SK-N-SH treated with all-trans-retinoic acid at 6 μM for 48 hours (cell line): ENCODE measurements at regions not wholly inside any gene's neighbourhood (a gene's known extent, or its start where the extent isn't known, plus 50 kb on each side); places are given as distances from the start of the nearest gene placed in this dataset.

Experiments used
- ATAC-seq: fragments of 200-7000 bp; cut with Tn5 transposase; 3 replicates; pipeline ENCODE4 v1.9.1; 2020; ENCODE audit warnings: mild to moderate bottlenecking, moderate library complexity
- ARNTL ChIP-seq: fragments of 450-650 bp; formaldehyde crosslinking; IDR thresholded peaks from 2 replicates; pipeline ENCODE4 v1.5.0; 2020; ENCODE audit warnings: low read depth, mild to moderate bottlenecking, moderate library complexity, borderline replicate concordance
- BACH2 ChIP-seq: fragments of 250-450 bp; sonication (Bioruptor Pico); IDR thresholded peaks from 2 replicates; pipeline ENCODE4 v1.9.0; 2021; ENCODE audit warnings: mild to moderate bottlenecking, borderline replicate concordance
- CREB5 ChIP-seq: fragments of 250-450 bp; sonication (Bioruptor Pico); IDR thresholded peaks from 2 replicates; pipeline ENCODE4 v1.5.1; 2020; ENCODE audit warnings: low read depth, mild to moderate bottlenecking, moderate library complexity
- CSDC2 ChIP-seq: fragments of 250-450 bp; sonication (Bioruptor Pico); IDR thresholded peaks from 2 replicates; pipeline ENCODE4 v1.5.0; 2020; ENCODE audit warnings: mild to moderate bottlenecking, moderate library complexity
- CSRNP3 ChIP-seq: fragments of 250-450 bp; sonication (Bioruptor Pico); IDR thresholded peaks from 2 replicates; pipeline ENCODE4 v1.5.1; 2021; ENCODE audit warnings: mild to moderate bottlenecking, moderate library complexity
- ISL1 ChIP-seq: fragments of 250-450 bp; sonication (Bioruptor Pico); IDR thresholded peaks from 2 replicates; pipeline ENCODE4 v2.1.2; 2022; ENCODE audit warnings: mild to moderate bottlenecking, moderate library complexity
- OSR1 ChIP-seq: fragments of 250-450 bp; sonication (Bioruptor Pico); IDR thresholded peaks from 2 replicates; pipeline ENCODE4 v1.8.0; 2022; ENCODE audit warnings: moderate library complexity, mild to moderate bottlenecking, inconsistent platforms
- PATZ1 ChIP-seq: fragments of 250-450 bp; sonication (Bioruptor Pico); IDR thresholded peaks from 2 replicates; pipeline ENCODE4 v1.8.0; 2020; ENCODE audit warnings: mild to moderate bottlenecking, moderate library complexity, borderline replicate concordance
- RARB ChIP-seq: fragments of 250-450 bp; sonication (Bioruptor Pico); IDR thresholded peaks from 2 replicates; pipeline ENCODE4 v1.8.0; 2021; ENCODE audit warnings: mild to moderate bottlenecking, moderate library complexity
- SNAI2 ChIP-seq: fragments of 250-450 bp; sonication (Bioruptor Pico); IDR thresholded peaks from 2 replicates; pipeline ENCODE4 v1.5.0; 2020; ENCODE audit warnings: mild to moderate bottlenecking, moderate library complexity
- TCF4 ChIP-seq: fragments of 250-450 bp; sonication (Bioruptor Pico); IDR thresholded peaks from 2 replicates; pipeline ENCODE4 v1.8.0; 2021; ENCODE audit warnings: mild to moderate bottlenecking, moderate library complexity, borderline replicate concordance
- TSHZ2 ChIP-seq: fragments of 250-450 bp; sonication (Bioruptor Pico); IDR thresholded peaks from 2 replicates; pipeline ENCODE4 v1.5.0; 2020; ENCODE audit warnings: mild to moderate bottlenecking, moderate library complexity
- ZC3H10 ChIP-seq: fragments of 250-450 bp; sonication (Bioruptor Pico); IDR thresholded peaks from 2 replicates; pipeline ENCODE4 v1.5.1; 2021; ENCODE audit warnings: mild to moderate bottlenecking, moderate library complexity
- ZFP30 ChIP-seq: fragments of 450-650 bp; formaldehyde crosslinking; IDR thresholded peaks from 2 replicates; pipeline ENCODE4 v1.5.0; 2022; ENCODE audit warnings: mild to moderate bottlenecking, moderate library complexity
- ZNF565 ChIP-seq: fragments of 450-650 bp; formaldehyde crosslinking; conservative IDR thresholded peaks from 2 replicates; pipeline ENCODE4 v1.5.0; 2020; ENCODE audit warnings: low read depth, mild to moderate bottlenecking, moderate library complexity
- ZNF8 ChIP-seq: fragments of 450-650 bp; formaldehyde crosslinking; IDR thresholded peaks from 2 replicates; pipeline ENCODE4 v1.5.0; 2020; ENCODE audit warnings: mild to moderate bottlenecking, moderate library complexity
- TF ChIP-seq, protein P1 (sequence below): fragments of 250-450 bp; sonication (Bioruptor Pico); IDR thresholded peaks from 2 replicates; pipeline ENCODE4 v1.8.0; 2021; ENCODE audit warnings: low read depth, mild to moderate bottlenecking, moderate library complexity, borderline replicate concordance

DNA sequence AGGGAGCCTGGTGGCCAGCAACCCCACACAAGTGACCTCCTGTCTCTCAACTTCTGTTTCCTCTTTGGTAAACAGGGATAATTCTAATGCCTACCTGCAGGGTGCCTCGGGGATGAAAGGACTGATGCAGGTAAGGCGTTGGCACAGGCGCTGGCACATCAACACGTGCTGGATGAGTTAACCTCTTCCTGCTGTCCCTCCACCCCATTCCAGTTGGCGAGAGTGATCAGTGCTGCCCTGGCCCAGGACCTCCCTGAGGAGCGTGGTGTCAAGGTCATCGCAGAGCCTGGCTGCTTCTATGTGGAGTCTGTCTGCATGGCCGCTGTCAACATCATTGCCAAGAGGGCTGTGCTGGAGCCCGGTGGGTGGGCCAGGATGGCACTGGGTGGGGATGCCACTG, 69.1 kb upstream of the TINAGL1 start:
- no peak for TF ChIP-seq ARNTL (CRISPR knock-in tag)
- no peak for TF ChIP-seq CSRNP3 (CRISPR knock-in tag)
- no peak for TF ChIP-seq PATZ1 (CRISPR knock-in tag)
- no peak for TF ChIP-seq OSR1
- no peak for TF ChIP-seq ZC3H10 (CRISPR knock-in tag)
- no peak for TF ChIP-seq BACH2 (CRISPR knock-in tag)
- TF ChIP-seq SNAI2 (CRISPR knock-in tag), result no peak
- TF ChIP-seq, protein P1, sequence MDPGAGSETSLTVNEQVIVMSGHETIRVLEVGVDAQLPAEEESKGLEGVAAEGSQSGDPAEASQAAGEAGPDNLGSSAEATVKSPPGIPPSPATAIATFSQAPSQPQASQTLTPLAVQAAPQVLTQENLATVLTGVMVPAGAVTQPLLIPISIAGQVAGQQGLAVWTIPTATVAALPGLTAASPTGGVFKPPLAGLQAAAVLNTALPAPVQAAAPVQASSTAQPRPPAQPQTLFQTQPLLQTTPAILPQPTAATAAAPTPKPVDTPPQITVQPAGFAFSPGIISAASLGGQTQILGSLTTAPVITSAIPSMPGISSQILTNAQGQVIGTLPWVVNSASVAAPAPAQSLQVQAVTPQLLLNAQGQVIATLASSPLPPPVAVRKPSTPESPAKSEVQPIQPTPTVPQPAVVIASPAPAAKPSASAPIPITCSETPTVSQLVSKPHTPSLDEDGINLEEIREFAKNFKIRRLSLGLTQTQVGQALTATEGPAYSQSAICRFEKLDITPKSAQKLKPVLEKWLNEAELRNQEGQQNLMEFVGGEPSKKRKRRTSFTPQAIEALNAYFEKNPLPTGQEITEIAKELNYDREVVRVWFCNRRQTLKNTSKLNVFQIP (CRISPR knock-in tag), result no peak
- no peak for ATAC-seq

GRCh38 chr1:31507676-31508530, 68.4 kb upstream of the TINAGL1 start:
- no peak for TF ChIP-seq CSDC2
- TF ChIP-seq ISL1, result no peak
- TF ChIP-seq RARB (CRISPR knock-in tag), result no peak
- no peak for TF ChIP-seq TSHZ2 (CRISPR knock-in tag)
- no peak for TF ChIP-seq ZNF565 (CRISPR knock-in tag)
- TF ChIP-seq CREB5 (CRISPR knock-in tag), result no peak
- no peak for TF ChIP-seq ZNF8 (CRISPR knock-in tag)
- TF ChIP-seq ZFP30 (CRISPR knock-in tag), result no peak
- TF ChIP-seq TCF4, result no peak
- TF ChIP-seq, protein P1 (CRISPR knock-in tag), result no peak
- no peak for ATAC-seq
